PC-9 (cell line): ENCODE measurements at regions not wholly inside any gene's neighbourhood (a gene's known extent, or its start where the extent isn't known, plus 50 kb on each side); places are given as distances from the start of the nearest gene placed in this dataset.

Experiments used
- BruUV-seq: library from RNA; stranded (reverse); fragments of 400-500 nt; replicated peaks from 2 replicates; lab custom pipeline; 2021; lab: Mats Ljungman, UMichigan
- CTCF ChIA-PET: fragments of 300-600 bp; sonication (Branson Sonifier 250); formaldehyde crosslinking; loops from one replicate; lab custom pipeline; 2022; ENCODE audit warnings: antibody characterized with exemption; lab: Charles Lee
- POLR2A ChIA-PET: fragments of 300-600 bp; sonication (Branson Sonifier 250); formaldehyde crosslinking; loops from one replicate; lab custom pipeline; 2022; ENCODE audit warnings: antibody characterized with exemption; ENCODE audit not compliant: unreplicated experiment; lab: Charles Lee
- DNase-seq, 2 experiments: peaks; one replicate each; pipeline versions ENCODE4 v3.0.0 to v3.0.0-alpha.2; 2015 to 2022; ENCODE audit warnings: mixed read lengths in 1 of 2
- H2AFZ ChIP-seq: fragments of 200-600 bp; sonication (generic); 2 replicates; pipeline ENCODE4 v1.8.1; 2017; ENCODE audit warnings: antibody characterized with exemption
- H3F3A ChIP-seq: fragments of 200-600 bp; sonication (generic); 2 replicates; pipeline ENCODE4 v1.8.1; 2017; ENCODE audit warnings: antibody characterized with exemption, mild to moderate bottlenecking, low read depth; ENCODE audit not compliant: insufficient read depth
- H3K27ac ChIP-seq: fragments of 200-600 bp; sonication (generic); 2 replicates; pipeline ENCODE4 v1.6.1; 2016; ENCODE audit warnings: mixed run types
- H3K27me3 ChIP-seq: fragments of 200-600 bp; sonication (generic); 2 replicates; pipeline ENCODE4 v1.6.1; 2016; ENCODE audit warnings: low read depth, mixed run types; ENCODE audit not compliant: insufficient read depth
- H3K36me3 ChIP-seq: fragments of 200-600 bp; sonication (generic); 2 replicates; pipeline ENCODE4 v1.6.1; 2016; ENCODE audit warnings: low read depth, mixed run types
- H3K4me1 ChIP-seq: fragments of 200-600 bp; sonication (generic); replicated peaks from 2 replicates; pipeline ENCODE4 v1.6.1; 2016; ENCODE audit warnings: mixed run types; ENCODE audit not compliant: insufficient read depth
- H3K4me2 ChIP-seq: fragments of 200-600 bp; sonication (generic); 2 replicates; pipeline ENCODE4 v1.6.1; 2017; ENCODE audit warnings: mixed run types
- H3K4me3 ChIP-seq: fragments of 200-600 bp; sonication (generic); 2 replicates; pipeline ENCODE4 v1.6.1; 2016; ENCODE audit warnings: mixed run types
- H3K79me2 ChIP-seq: fragments of 200-600 bp; sonication (generic); 2 replicates; pipeline ENCODE4 v1.6.1; 2017; ENCODE audit warnings: low read depth, mixed run types
- H3K9me2 ChIP-seq: fragments of 200-600 bp; sonication (generic); 2 replicates; pipeline ENCODE4 v1.8.1; 2017; ENCODE audit warnings: mild to moderate bottlenecking; ENCODE audit not compliant: insufficient read depth
- H3K9me3 ChIP-seq: fragments of 200-600 bp; sonication (generic); 2 replicates; pipeline ENCODE4 v1.8.1; 2016; ENCODE audit warnings: low read depth; ENCODE audit not compliant: insufficient read depth
- H4K20me1 ChIP-seq: fragments of 200-600 bp; sonication (generic); 2 replicates; pipeline ENCODE4 v1.8.1; 2017; ENCODE audit not compliant: insufficient read depth
- EZH2 ChIP-seq: fragments of 200-600 bp; sonication (generic); IDR thresholded peaks from 2 replicates; pipeline ENCODE4 v1.8.0; 2017; ENCODE audit warnings: antibody characterized with exemption, low read depth
- intact Hi-C: fragments of 100-400 bp; cut with micrococcal nuclease; formaldehyde crosslinking; loops from one replicate; pipeline ENCODE4 v1.10.0; 2022; ENCODE audit not compliant: unreplicated experiment
- TF ChIP-seq, protein P1 (sequence below): fragments of 200-600 bp; sonication (generic); conservative IDR thresholded peaks from 2 replicates; pipeline ENCODE4 v1.6.1; 2017; ENCODE audit warnings: mixed run types, antibody characterized with exemption, mild to moderate bottlenecking, moderate library complexity

DNA sequence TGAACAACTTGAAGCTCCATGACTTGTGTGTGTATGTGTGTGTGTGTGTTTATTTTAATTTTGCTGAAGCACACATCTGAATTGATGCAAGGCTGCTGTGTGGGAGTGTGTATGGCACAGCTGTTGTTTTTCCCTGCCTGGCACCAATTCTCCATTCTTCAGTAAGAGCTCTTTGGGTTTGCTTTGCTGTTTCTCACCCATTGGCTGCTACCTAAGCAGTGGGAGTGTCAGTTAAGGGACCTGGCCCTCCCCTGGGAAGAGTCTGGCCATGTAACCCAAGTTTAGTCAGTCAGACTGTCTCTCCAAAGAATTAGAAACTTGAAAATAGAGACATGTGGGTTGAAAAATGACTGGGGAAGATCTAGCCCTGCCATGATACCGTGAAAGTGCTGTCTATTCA, 126.2 kb upstream of the SYNPR start:
- no peaks in the 10 kb centered on the region for H3K4me1 ChIP-seq
- no peaks in the 10 kb centered on the region for H3K9me3 ChIP-seq
- no peaks in the 10 kb centered on the region for H3K9me2 ChIP-seq
- no peaks in the 10 kb centered on the region for H3K36me3 ChIP-seq
- H3F3A ChIP-seq: no peaks in the 10 kb centered on the region
- TF ChIP-seq, protein P1, sequence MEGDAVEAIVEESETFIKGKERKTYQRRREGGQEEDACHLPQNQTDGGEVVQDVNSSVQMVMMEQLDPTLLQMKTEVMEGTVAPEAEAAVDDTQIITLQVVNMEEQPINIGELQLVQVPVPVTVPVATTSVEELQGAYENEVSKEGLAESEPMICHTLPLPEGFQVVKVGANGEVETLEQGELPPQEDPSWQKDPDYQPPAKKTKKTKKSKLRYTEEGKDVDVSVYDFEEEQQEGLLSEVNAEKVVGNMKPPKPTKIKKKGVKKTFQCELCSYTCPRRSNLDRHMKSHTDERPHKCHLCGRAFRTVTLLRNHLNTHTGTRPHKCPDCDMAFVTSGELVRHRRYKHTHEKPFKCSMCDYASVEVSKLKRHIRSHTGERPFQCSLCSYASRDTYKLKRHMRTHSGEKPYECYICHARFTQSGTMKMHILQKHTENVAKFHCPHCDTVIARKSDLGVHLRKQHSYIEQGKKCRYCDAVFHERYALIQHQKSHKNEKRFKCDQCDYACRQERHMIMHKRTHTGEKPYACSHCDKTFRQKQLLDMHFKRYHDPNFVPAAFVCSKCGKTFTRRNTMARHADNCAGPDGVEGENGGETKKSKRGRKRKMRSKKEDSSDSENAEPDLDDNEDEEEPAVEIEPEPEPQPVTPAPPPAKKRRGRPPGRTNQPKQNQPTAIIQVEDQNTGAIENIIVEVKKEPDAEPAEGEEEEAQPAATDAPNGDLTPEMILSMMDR: no peak
- no peak for TF ChIP-seq EZH2
- no peak overlapping the region for H3K4me3 ChIP-seq
- intact Hi-C loops: no loop called here
- H3K27ac ChIP-seq: no peak overlapping the region
- no peak for DNase-seq
- H3K27me3 ChIP-seq: no peaks in the 10 kb centered on the region
- ChIA-PET POLR2A (no interaction called here), CTCF (no interaction called here)
- H4K20me1 ChIP-seq: no peaks in the 10 kb centered on the region
- H3K4me2 ChIP-seq: no peak overlapping the region
- no TSS peak for BruUV-seq
- H2AFZ ChIP-seq: no peak overlapping the region
- H3K79me2 ChIP-seq: no peaks in the 10 kb centered on the region

DNA sequence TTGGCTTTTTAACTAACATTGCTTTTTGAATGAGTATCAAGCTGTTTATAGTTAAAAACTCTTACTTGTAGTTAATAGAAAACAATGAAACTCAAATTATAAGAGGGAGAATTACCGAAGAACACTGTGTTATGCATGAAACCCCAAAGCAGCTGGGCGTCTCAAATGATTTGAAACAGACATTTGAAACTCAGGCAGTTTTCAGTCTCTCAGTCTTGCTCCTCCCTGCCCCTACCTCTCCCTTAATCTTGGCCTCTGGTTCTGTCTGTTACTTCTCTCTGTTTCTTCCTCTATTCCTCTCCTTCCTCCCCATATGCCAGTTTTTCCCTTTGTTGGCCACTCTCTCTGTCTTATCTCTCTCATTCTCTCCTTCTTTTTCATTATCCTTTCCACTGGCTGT, 118.3 kb upstream of the SYNPR start:
- POLR2A ChIA-PET: no interaction called here
- H3F3A ChIP-seq: no peaks in the 10 kb centered on the region
- CTCF ChIA-PET: no interaction called here
- no peak overlapping the region for H2AFZ ChIP-seq
- H4K20me1 ChIP-seq: no peaks in the 10 kb centered on the region
- DNase-seq: no peak
- no peaks in the 10 kb centered on the region for H3K79me2 ChIP-seq
- no peak overlapping the region for H3K4me3 ChIP-seq
- no peaks in the 10 kb centered on the region for H3K36me3 ChIP-seq
- H3K9me2 ChIP-seq: no peaks in the 10 kb centered on the region
- no peaks in the 10 kb centered on the region for H3K27me3 ChIP-seq
- no peak overlapping the region for H3K4me2 ChIP-seq
- H3K4me1 ChIP-seq: no peaks in the 10 kb centered on the region
- H3K27ac ChIP-seq: no peak overlapping the region
- BruUV-seq: no TSS peak
- intact Hi-C loops: no loop called here
- no peaks in the 10 kb centered on the region for H3K9me3 ChIP-seq
- TF ChIP-seq EZH2: no peak
- TF ChIP-seq, protein P1: no peak

DNA sequence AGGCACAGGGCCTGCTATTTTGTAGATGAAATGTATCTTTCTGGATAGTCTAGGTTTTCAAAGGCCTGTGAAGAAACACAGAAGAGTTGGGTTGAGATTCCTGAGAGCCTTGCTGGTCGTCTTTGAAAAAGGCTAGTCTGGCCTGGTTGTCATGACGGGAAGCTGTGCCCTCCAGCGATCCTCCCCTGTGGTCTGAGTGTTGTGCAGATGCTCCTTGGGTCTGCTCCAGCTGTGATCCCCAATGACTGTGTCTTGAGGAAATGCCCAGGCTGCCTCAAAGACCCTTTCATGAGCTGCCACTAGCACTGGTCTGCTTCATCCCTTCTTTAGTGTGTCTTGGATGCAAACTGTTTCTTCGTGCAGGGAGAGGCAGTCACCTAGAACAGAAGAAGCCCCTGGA, 111.0 kb upstream of the SYNPR start:
- Histone ChIP-seq H2AFZ (no peak overlapping the region), H4K20me1 (no peaks in the 10 kb centered on the region), H3F3A (no peaks in the 10 kb centered on the region), H3K79me2 (no peaks in the 10 kb centered on the region), H3K36me3 (no peaks in the 10 kb centered on the region), H3K4me3 (no peak overlapping the region), H3K9me3 (no peaks in the 10 kb centered on the region), H3K9me2 (no peaks in the 10 kb centered on the region), H3K4me1 (no peaks in the 10 kb centered on the region), H3K4me2 (no peak overlapping the region), H3K27me3 (no peaks in the 10 kb centered on the region), H3K27ac (no peak overlapping the region)
- TF ChIP-seq, protein P1: no peak
- no peak for TF ChIP-seq EZH2
- no TSS peak for BruUV-seq
- DNase-seq: no peak
- intact Hi-C loops: no loop called here
- CTCF ChIA-PET: no interaction called here
- POLR2A ChIA-PET: no interaction called here
